HCT116 (cell line): ENCODE measurements at regions not wholly inside any gene's neighbourhood (a gene's known extent, or its start where the extent isn't known, plus 50 kb on each side); places are given as distances from the start of the nearest gene placed in this dataset.

Source experiments
- ATAC-seq: fragments of 200-7000 bp; cut with Tn5 transposase; 2 replicates; pipeline ENCODE4 v1.9.1; 2020; ENCODE audit warnings: mild to moderate bottlenecking, moderate library complexity
- BruUV-seq: library from RNA; stranded (reverse); fragments of 400-500 nt; replicated peaks from 2 replicates; lab custom pipeline; 2021; lab: Mats Ljungman, UMichigan
- CTCF ChIA-PET: fragments of 300-600 bp; sonication (Branson Sonifier 250); formaldehyde crosslinking; loops from one replicate; lab custom pipeline; 2021; ENCODE audit warnings: antibody characterized with exemption; lab: Charles Lee
- POLR2A ChIA-PET: fragments of 300-600, 350-600 bp; sonication (Branson Sonifier 250); formaldehyde crosslinking; loops from one replicate; lab custom pipeline; 2021; ENCODE audit warnings: antibody characterized with exemption; lab: Charles Lee
- RAD21 ChIA-PET, 2 experiments: fragments of 300-600 bp; sonication (Branson Sonifier 250); formaldehyde crosslinking; loops; one replicate each; lab custom pipeline; 2023; ENCODE audit warnings: low total read pairs in 2 of 2; ENCODE audit not compliant: uncharacterized antibody in 2 of 2, unreplicated experiment in 2 of 2, low non-redundant PET in 1 of 2; lab: Charles Lee
- DNase-seq: peaks from one replicate; pipeline ENCODE4 v3.0.0-alpha.2; 2010; ENCODE audit warnings: low read depth, low spot score
- H2AFZ ChIP-seq: fragments of 200-600 bp; shearing (Covaris generic), sonication (generic); 2 replicates; pipeline ENCODE4 v1.6.1; 2017; ENCODE audit warnings: low read depth, mixed run types, mixed read lengths, antibody characterized with exemption, low read length; ENCODE audit not compliant: poor library complexity, severe bottlenecking
- H3K27ac ChIP-seq: 2 replicates; pipeline ENCODE4 v1.5.1; 2012; ENCODE audit warnings: low read depth, low read length
- H3K27me3 ChIP-seq: fragments of 200-600 bp; sonication (generic); 2 replicates; pipeline ENCODE4 v1.6.1; 2016; ENCODE audit warnings: mixed run types, low read length, mixed read lengths; ENCODE audit not compliant: insufficient read depth
- H3K36me3 ChIP-seq, 2 experiments: fragments of 200-500 bp in 1 of 2; fragments of 200-600 bp in 1 of 2; sonication (Bioruptor generic) in 1 of 2; sonication (generic) in 1 of 2; 2 replicates each; pipeline versions ENCODE4 v1.5.1 to v1.6.1; 2014 to 2016; ENCODE audit warnings: low read length in 2 of 2, inconsistent platforms in 1 of 2, mixed read lengths in 1 of 2, mixed run types in 1 of 2; ENCODE audit not compliant: insufficient read depth in 2 of 2, control insufficient read depth in 1 of 2
- H3K4me1 ChIP-seq, 2 experiments: fragments of 200-600 bp in 1 of 2; sonication (generic) in 1 of 2; 2 replicates each; pipeline versions ENCODE4 v1.5.1 to v1.6.1; 2012 to 2017; ENCODE audit warnings: low read length in 2 of 2, inconsistent platforms in 1 of 2, mild to moderate bottlenecking in 1 of 2, mixed read lengths in 1 of 2, mixed run types in 1 of 2, moderate library complexity in 1 of 2; ENCODE audit not compliant: insufficient read depth in 2 of 2, control insufficient read depth in 1 of 2
- H3K4me2 ChIP-seq: fragments of 200-600 bp; sonication (generic); 2 replicates; pipeline ENCODE4 v1.6.1; 2017; ENCODE audit warnings: mixed run types, low read length, mixed read lengths
- H3K4me3 ChIP-seq, 2 experiments: fragments of 200-600 bp in 1 of 2; sonication (generic) in 1 of 2; replicated peaks in 1 of 2; 2 replicates each; pipeline ENCODE4 v1.5.1; 2011 to 2016; ENCODE audit warnings: low read length in 2 of 2, control low read depth in 1 of 2, low read depth in 1 of 2, mild to moderate bottlenecking in 1 of 2, mixed read lengths in 1 of 2, mixed run types in 1 of 2
- H3K79me2 ChIP-seq: fragments of 200-600 bp; sonication (generic); 2 replicates; pipeline ENCODE4 v1.6.1; 2017; ENCODE audit warnings: mild to moderate bottlenecking, mixed run types, low read length, moderate library complexity, mixed read lengths; ENCODE audit not compliant: insufficient read depth
- H3K9ac ChIP-seq: fragments of 200-600 bp; sonication (generic); 2 replicates; pipeline ENCODE4 v1.6.1; 2016; ENCODE audit warnings: low read length, mixed read lengths
- H3K9me2 ChIP-seq: fragments of 200-600 bp; sonication (generic), shearing (Covaris generic); 2 replicates; pipeline ENCODE4 v1.6.1; 2017; ENCODE audit warnings: mixed run types, mild to moderate bottlenecking, moderate library complexity; ENCODE audit not compliant: insufficient read depth
- H3K9me3 ChIP-seq, 2 experiments: fragments of 200-500 bp in 1 of 2; fragments of 200-600 bp in 1 of 2; sonication (Bioruptor generic) in 1 of 2; sonication (generic) in 1 of 2; 2 replicates each; pipeline ENCODE4 v1.6.1; 2014 to 2017; ENCODE audit warnings: low read length in 2 of 2, mixed read lengths in 2 of 2, inconsistent platforms in 1 of 2, low read depth in 1 of 2, mild to moderate bottlenecking in 1 of 2, mixed run types in 1 of 2, moderate library complexity in 1 of 2; ENCODE audit not compliant: control insufficient read depth in 1 of 2, insufficient read depth in 1 of 2
- H4K20me1 ChIP-seq: fragments of 200-600 bp; sonication (generic), shearing (Covaris generic); 2 replicates; pipeline ENCODE4 v1.6.1; 2017; ENCODE audit warnings: mixed run types, mild to moderate bottlenecking, moderate library complexity; ENCODE audit not compliant: insufficient read depth
- CBX3 ChIP-seq: IDR thresholded peaks from 2 replicates; pipeline ENCODE4 v1.6.1; 2012; ENCODE audit warnings: low read depth
- EGR1 ChIP-seq: IDR thresholded peaks from 2 replicates; pipeline ENCODE4 v1.6.1; 2012; ENCODE audit warnings: low read depth
- EZH2 ChIP-seq: fragments of 200-600 bp; sonication (generic); IDR thresholded peaks from 2 replicates; pipeline ENCODE4 v1.6.1; 2017; ENCODE audit warnings: antibody characterized with exemption, mixed run types
- FOSL1 ChIP-seq: IDR thresholded peaks from 2 replicates; pipeline ENCODE4 v1.6.1; 2012; ENCODE audit warnings: low read depth
- JUND ChIP-seq: IDR thresholded peaks from 2 replicates; pipeline ENCODE4 v1.6.1; 2012
- POLR2AphosphoS5 ChIP-seq: IDR thresholded peaks from 2 replicates; pipeline ENCODE4 v1.6.1; 2011; ENCODE audit warnings: mild to moderate bottlenecking, low read depth, low read length, moderate library complexity
- SIN3A ChIP-seq: IDR thresholded peaks from 2 replicates; pipeline ENCODE4 v1.6.1; 2012; ENCODE audit warnings: low read depth
- SRF ChIP-seq: IDR thresholded peaks from 2 replicates; pipeline ENCODE4 v1.6.1; 2012; ENCODE audit warnings: low read depth
- TCF7L2 ChIP-seq: IDR thresholded peaks from 2 replicates; pipeline ENCODE4 v1.7.0; 2011; ENCODE audit warnings: borderline replicate concordance, inconsistent platforms; ENCODE audit not compliant: insufficient read depth, insufficient read length; ENCODE audit errors: extremely low read depth
- ZNF274 ChIP-seq: fragments of 200-500 bp; sonication (Bioruptor generic); IDR thresholded peaks from 2 replicates; pipeline ENCODE4 v1.6.1; 2014; ENCODE audit warnings: mild to moderate bottlenecking, low read depth, low read length, inconsistent platforms
- intact Hi-C: fragments of 100-400 bp; cut with micrococcal nuclease; formaldehyde crosslinking; loops from 2 replicates; pipeline ENCODE4 v1.10.0; 2022

DNA sequence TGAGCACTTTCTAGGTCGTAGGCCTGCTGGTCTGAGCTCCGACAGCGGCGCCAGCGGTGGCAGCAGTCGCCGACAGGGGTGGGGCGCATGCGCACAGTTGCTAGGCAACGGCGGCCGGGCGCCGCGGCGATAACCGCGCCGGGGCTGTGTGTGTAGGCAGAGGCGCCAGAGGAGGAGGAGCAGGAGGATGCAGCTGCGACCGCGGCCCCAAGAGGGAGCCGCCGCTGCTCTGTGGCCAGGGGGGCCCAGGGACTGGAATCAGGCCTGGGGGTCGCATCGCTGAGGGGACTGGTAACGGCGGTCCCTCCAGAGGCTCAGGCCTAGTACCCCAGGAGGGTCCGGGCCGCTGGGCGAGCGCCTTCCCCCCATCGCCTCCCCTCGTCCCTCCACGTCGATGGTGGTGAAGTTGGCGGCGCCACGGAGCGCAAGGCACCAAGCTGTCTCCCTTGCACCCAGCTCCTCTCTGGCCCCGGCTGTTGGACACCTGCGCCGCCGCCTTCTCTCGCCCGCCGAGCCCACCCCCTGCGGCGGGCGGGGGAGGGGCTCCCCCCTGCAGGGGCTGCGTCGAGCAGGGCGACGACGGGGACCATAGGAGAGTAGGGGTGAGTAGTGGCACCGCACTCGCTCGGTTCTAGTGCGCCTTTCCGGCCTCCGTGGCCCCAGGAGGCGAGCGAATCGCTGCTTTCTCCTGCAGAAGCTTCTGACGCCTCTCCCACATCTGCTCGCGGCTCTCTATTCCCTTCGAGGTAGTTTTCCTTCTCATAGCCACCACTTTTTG lies 58.6 kb upstream of the ZC4H2 start, which contains the start of gene ZC3H12B (continued):
- TF ChIP-seq SIN3A: no peak
- TF ChIP-seq FOSL1: no peak

DNA sequence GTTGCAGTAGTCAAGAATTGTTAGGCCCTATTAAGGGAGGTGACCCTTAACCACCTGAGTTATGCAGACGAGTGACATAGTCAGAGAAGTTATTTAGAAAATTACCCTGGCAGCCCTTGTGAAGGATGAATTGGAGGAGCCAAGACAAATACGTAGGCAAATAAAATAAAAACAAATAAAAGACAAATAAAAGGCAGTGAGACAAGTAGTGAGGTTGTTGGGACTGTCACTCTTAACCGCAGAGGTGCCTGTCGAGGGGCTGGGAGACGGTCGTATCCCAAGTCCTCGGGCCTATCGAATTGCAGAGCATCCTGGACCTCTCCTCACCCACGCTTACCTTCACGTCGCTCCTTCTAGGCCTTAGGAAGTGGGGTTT lies 58.0 kb upstream of the ZC4H2 start:
- H3K27me3 ChIP-seq: no peaks in the 10 kb centered on the region
- ATAC-seq: peak; percentile 19
- no peaks in the 10 kb centered on the region for H4K20me1 ChIP-seq
- ChIA-PET CTCF (no interaction called here), RAD21 (interaction anchor here in 1 of 2 experiments (0.7 kb wide), 1 partner anchor 202 kb away, joined by 4 read pairs; no protein-coding TSS in a partner anchor), POLR2A (interaction anchor here (0.6 kb wide), 1 partner anchor 58 kb away, joined by 3 read pairs; the partner anchor contains the start of gene ZC4H2)
- no peak for DNase-seq
- intact Hi-C loops: loop anchor here (10.0 kb wide), 1 partner anchor 501 kb away; the partner anchor contains the start of gene LAS1L
- H3K36me3 ChIP-seq: no peaks in the 10 kb centered on the region
- TSS peak; percentile 72 for BruUV-seq
- H3K9ac ChIP-seq: peak overlapping the region; percentile 32
- no peak overlapping the region for H2AFZ ChIP-seq
- H3K4me1 ChIP-seq: peaks cover 2 to 3% of the 10 kb centered on the region in 2 experiments; a peak in 1 of 4 replicates
- peak overlapping the region; percentile 54 to 60 for H3K4me3 ChIP-seq
- no peaks in the 10 kb centered on the region for H3K9me2 ChIP-seq
- H3K4me2 ChIP-seq: peak overlapping the region; percentile 74
- TF ChIP-seq ZNF274 (no peak), TCF7L2 (no peak), SRF (no peak), JUND (no peak), FOSL1 (no peak), CBX3 (no peak), EZH2 (no peak), POLR2AphosphoS5 (no peak), EGR1 (no peak)
- H3K27ac ChIP-seq: no peak overlapping the region; the same call in 1 of the 2 replicates
- H3K9me3 ChIP-seq: no peaks in the 10 kb centered on the region
- no peaks in the 10 kb centered on the region for H3K79me2 ChIP-seq
